HEK293 (cell line): ENCODE measurements at regions not wholly inside any gene's neighbourhood (a gene's known extent, or its start where the extent isn't known, plus 50 kb on each side); places are given as distances from the start of the nearest gene placed in this dataset.

Experiments
- CTCF ChIA-PET: fragments of 350-600 bp; formaldehyde crosslinking; extraction: SDS; loops from one replicate; lab custom pipeline; 2021; ENCODE audit warnings: antibody characterized with exemption; lab: Yijun Ruan, JAX
- POLR2A ChIA-PET: fragments of 300-600 bp; formaldehyde crosslinking; extraction: SDS; loops from one replicate; lab custom pipeline; 2020; ENCODE audit warnings: antibody characterized with exemption, inconsistent platforms; lab: Yijun Ruan, JAX
- H3K27ac ChIP-seq: fragments of 200-500 bp; sonication (Bioruptor generic); 2 replicates; pipeline ENCODE4 v1.5.1; 2014; ENCODE audit warnings: low read depth, low read length, control low read depth, inconsistent platforms; ENCODE audit errors: extremely low read depth
- H3K36me3 ChIP-seq, 2 experiments: fragments of 200-500 bp in 1 of 2; sonication (Bioruptor generic) in 1 of 2; 1 replicate in 1 of 2; 2 replicates in 1 of 2; pipeline ENCODE4 v1.5.1; 2014 to 2017; ENCODE audit warnings: inconsistent platforms in 2 of 2, low read length in 2 of 2; ENCODE audit not compliant: control insufficient read depth in 2 of 2, insufficient read depth in 1 of 2
- H3K4me1 ChIP-seq: fragments of 200-500 bp; sonication (Bioruptor generic); 2 replicates; pipeline ENCODE4 v1.5.1; 2014; ENCODE audit warnings: mild to moderate bottlenecking, low read length, inconsistent platforms; ENCODE audit not compliant: control insufficient read depth, insufficient read depth
- H3K4me3 ChIP-seq: 2 replicates; pipeline ENCODE4 v1.5.1; 2011; ENCODE audit warnings: low read depth, mild to moderate bottlenecking, control low read depth, low read length, moderate library complexity
- H3K9me3 ChIP-seq: fragments of 200-500 bp; sonication (Bioruptor generic); 2 replicates; pipeline ENCODE4 v1.5.1; 2014; ENCODE audit warnings: low read depth, low read length, inconsistent platforms; ENCODE audit not compliant: control insufficient read depth, insufficient read depth
- FEZF1 ChIP-seq: fragments of 450-650 bp; formaldehyde crosslinking; IDR thresholded peaks from 2 replicates; pipeline ENCODE4 v1.5.1; 2016; ENCODE audit warnings: missing biosample characterization, missing genetic modification characterization
- HOXD13 ChIP-seq: sonication (generic); formaldehyde crosslinking; IDR thresholded peaks from 2 replicates; pipeline ENCODE4 v1.8.0; 2022; ENCODE audit warnings: missing genetic modification reagents, borderline replicate concordance
- KLF1 ChIP-seq: fragments of 450-650 bp; formaldehyde crosslinking; IDR thresholded peaks from 2 replicates; pipeline ENCODE4 v1.5.1; 2016; ENCODE audit warnings: missing biosample characterization, missing genetic modification characterization
- OSR2 ChIP-seq: fragments of 450-650 bp; formaldehyde crosslinking; IDR thresholded peaks from 2 replicates; pipeline ENCODE4 v1.5.1; 2016; ENCODE audit warnings: missing biosample characterization, missing genetic modification characterization
- PBX3 ChIP-seq: sonication (generic); formaldehyde crosslinking; IDR thresholded peaks from 2 replicates; pipeline ENCODE4 v1.8.1; 2022; ENCODE audit warnings: mild to moderate bottlenecking, moderate library complexity, missing genetic modification reagents
- SALL2 ChIP-seq: fragments of 450-650 bp; formaldehyde crosslinking; IDR thresholded peaks from 2 replicates; pipeline ENCODE4 v1.5.0; 2017; ENCODE audit warnings: missing biosample characterization, mild to moderate bottlenecking, missing genetic modification characterization, borderline replicate concordance
- ZBTB20 ChIP-seq: fragments of 450-650 bp; formaldehyde crosslinking; IDR thresholded peaks from 2 replicates; pipeline ENCODE4 v1.5.1; 2016; ENCODE audit warnings: missing biosample characterization, missing genetic modification characterization
- ZBTB49 ChIP-seq: fragments of 450-650 bp; formaldehyde crosslinking; IDR thresholded peaks from 2 replicates; pipeline ENCODE4 v1.5.1; 2016; ENCODE audit warnings: missing biosample characterization, missing genetic modification characterization, low read depth
- ZEB2 ChIP-seq: fragments of 450-650 bp; formaldehyde crosslinking; IDR thresholded peaks from 2 replicates; pipeline ENCODE4 v1.5.1; 2016; ENCODE audit warnings: missing biosample characterization, missing genetic modification characterization
- ZFP41 ChIP-seq: fragments of 450-650 bp; formaldehyde crosslinking; IDR thresholded peaks from 2 replicates; pipeline ENCODE4 v1.5.1; 2016; ENCODE audit warnings: missing biosample characterization, missing genetic modification characterization, borderline replicate concordance
- ZNF19 ChIP-seq: fragments of 450-650 bp; formaldehyde crosslinking; IDR thresholded peaks from 2 replicates; pipeline ENCODE4; 2016; ENCODE audit warnings: missing biosample characterization, missing genetic modification characterization, low read depth
- ZNF2 ChIP-seq: fragments of 450-650 bp; formaldehyde crosslinking; IDR thresholded peaks from 2 replicates; pipeline ENCODE4 v1.5.1; 2016; ENCODE audit warnings: missing biosample characterization, missing genetic modification characterization
- ZNF335 ChIP-seq: fragments of 450-650 bp; formaldehyde crosslinking; conservative IDR thresholded peaks from 2 replicates; pipeline ENCODE4 v1.5.1; 2016; ENCODE audit warnings: missing biosample characterization, missing genetic modification characterization
- ZNF518A ChIP-seq: fragments of 450-650 bp; formaldehyde crosslinking; conservative IDR thresholded peaks from 2 replicates; pipeline ENCODE4 v1.5.1; 2016; ENCODE audit warnings: low read depth, missing biosample characterization, missing genetic modification characterization
- ZNF658 ChIP-seq: fragments of 450-650 bp; formaldehyde crosslinking; IDR thresholded peaks from 2 replicates; pipeline ENCODE4; 2016; ENCODE audit warnings: missing biosample characterization, missing genetic modification characterization
- ZNF76 ChIP-seq: fragments of 450-650 bp; formaldehyde crosslinking; IDR thresholded peaks from 2 replicates; pipeline ENCODE4; 2016; ENCODE audit warnings: low read depth, missing biosample characterization, missing genetic modification characterization, borderline replicate concordance
- ZNF777 ChIP-seq: fragments of 450-650 bp; formaldehyde crosslinking; IDR thresholded peaks from 2 replicates; pipeline ENCODE4 v1.5.1; 2017; ENCODE audit warnings: missing biosample characterization, missing genetic modification characterization, borderline replicate concordance
- ZNF791 ChIP-seq: fragments of 450-650 bp; formaldehyde crosslinking; IDR thresholded peaks from 2 replicates; pipeline ENCODE4 v1.5.1; 2016; ENCODE audit warnings: missing biosample characterization, missing genetic modification characterization
- TF ChIP-seq, protein P1 (sequence below): fragments of 450-650 bp; formaldehyde crosslinking; optimal IDR thresholded peaks from 2 replicates; pipeline ENCODE3; 2016; ENCODE audit warnings: missing biosample characterization, mild to moderate bottlenecking, missing genetic modification characterization
- TF ChIP-seq, protein P2 (sequence below): fragments of 450-650 bp; formaldehyde crosslinking; IDR thresholded peaks from 2 replicates; pipeline ENCODE4 v1.5.1; 2016; ENCODE audit warnings: missing biosample characterization, missing genetic modification characterization

GRCh38 chr6:9463311-9463710 lies 951.6 kb downstream of the TFAP2A start:
- POLR2A ChIA-PET: no interaction called here
- H3K9me3 ChIP-seq: no peaks in the 10 kb centered on the region
- CTCF ChIA-PET: interaction anchor here (1.1 kb wide), 1 partner anchor 14 kb away, joined by 3 read pairs; no protein-coding TSS in a partner anchor

More at GRCh38 chr6:9463311-9463710, 951.6 kb downstream of the TFAP2A start:
- H3K36me3 ChIP-seq: no peaks in the 10 kb centered on the region
- H3K4me3 ChIP-seq: no peak overlapping the region
- H3K27ac ChIP-seq: no peak overlapping the region
- H3K4me1 ChIP-seq: no peaks in the 10 kb centered on the region
- no peak for TF ChIP-seq ZEB2 (tag by site-specific recombination)
- TF ChIP-seq FEZF1 (tag by site-specific recombination): no peak
- no peak for TF ChIP-seq ZBTB49 (tag by site-specific recombination)
- no peak for TF ChIP-seq ZNF791 (tag by site-specific recombination)
- no peak for TF ChIP-seq ZNF19 (tag by site-specific recombination)
- TF ChIP-seq ZNF518A (tag by site-specific recombination): no peak
- TF ChIP-seq, protein P1, sequence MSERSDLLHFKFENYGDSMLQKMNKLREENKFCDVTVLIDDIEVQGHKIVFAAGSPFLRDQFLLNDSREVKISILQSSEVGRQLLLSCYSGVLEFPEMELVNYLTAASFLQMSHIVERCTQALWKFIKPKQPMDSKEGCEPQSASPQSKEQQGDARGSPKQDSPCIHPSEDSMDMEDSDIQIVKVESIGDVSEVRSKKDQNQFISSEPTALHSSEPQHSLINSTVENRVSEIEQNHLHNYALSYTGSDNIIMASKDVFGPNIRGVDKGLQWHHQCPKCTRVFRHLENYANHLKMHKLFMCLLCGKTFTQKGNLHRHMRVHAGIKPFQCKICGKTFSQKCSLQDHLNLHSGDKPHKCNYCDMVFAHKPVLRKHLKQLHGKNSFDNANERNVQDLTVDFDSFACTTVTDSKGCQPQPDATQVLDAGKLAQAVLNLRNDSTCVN: no peak
- no peak for TF ChIP-seq SALL2 (tag by site-specific recombination)
- TF ChIP-seq OSR2 (tag by site-specific recombination): no peak
- no peak for TF ChIP-seq ZBTB20
- no peak for TF ChIP-seq ZNF658 (tag by site-specific recombination)
- no peak for TF ChIP-seq PBX3 (CRISPR knock-in tag)
- TF ChIP-seq ZNF2 (tag by site-specific recombination): no peak
- TF ChIP-seq, protein P2, sequence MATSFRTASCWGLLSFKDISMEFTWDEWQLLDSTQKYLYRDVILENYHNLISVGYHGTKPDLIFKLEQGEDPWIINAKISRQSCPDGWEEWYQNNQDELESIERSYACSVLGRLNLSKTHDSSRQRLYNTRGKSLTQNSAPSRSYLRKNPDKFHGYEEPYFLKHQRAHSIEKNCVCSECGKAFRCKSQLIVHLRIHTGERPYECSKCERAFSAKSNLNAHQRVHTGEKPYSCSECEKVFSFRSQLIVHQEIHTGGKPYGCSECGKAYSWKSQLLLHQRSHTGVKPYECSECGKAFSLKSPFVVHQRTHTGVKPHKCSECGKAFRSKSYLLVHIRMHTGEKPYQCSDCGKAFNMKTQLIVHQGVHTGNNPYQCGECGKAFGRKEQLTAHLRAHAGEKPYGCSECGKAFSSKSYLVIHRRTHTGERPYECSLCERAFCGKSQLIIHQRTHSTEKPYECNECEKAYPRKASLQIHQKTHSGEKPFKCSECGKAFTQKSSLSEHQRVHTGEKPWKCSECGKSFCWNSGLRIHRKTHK (tag by site-specific recombination): no peak
- no peak for TF ChIP-seq ZNF777
- no peak for TF ChIP-seq KLF1
- no peak for TF ChIP-seq ZNF335 (tag by site-specific recombination)
- TF ChIP-seq ZFP41 (tag by site-specific recombination): no peak
- no peak for TF ChIP-seq ZNF76 (tag by site-specific recombination)
- no peak for TF ChIP-seq HOXD13 (CRISPR knock-in tag)
